ENCODE measurements at regions not wholly inside any gene's neighbourhood (a gene's known extent, or its start where the extent isn't known, plus 50 kb on each side); places are given as distances from the start of the nearest gene placed in this dataset.

GRCh38 chr12:127431177-127431576 is 835.8 kb upstream of the TMEM132C start:
- H3K27me3 Mint-ChIP-seq, result no peaks in the 10 kb centered on the region
- Histone ChIP-seq H3K4me1 (ENCODE audit: control insufficient read depth in 2 of 2, insufficient read depth in 2 of 2, low read length in 2 of 2) (no peaks in the 10 kb centered on the region), H3K9ac (ENCODE audit: low read length) (no peak overlapping the region), H3K79me2 (ENCODE audit: control insufficient read depth, insufficient read depth, low read length) (no peaks in the 10 kb centered on the region), H3K9me3 (ENCODE audit: control extremely low read depth in 1 of 3, control insufficient read depth in 2 of 3, insufficient read depth in 1 of 3, low read length in 2 of 3) (peaks cover 0 to 33% (median 0%) of the 10 kb centered on the region in 3 donors), H3K36me3 (replicated peaks in 1 of 2; ENCODE audit: control extremely low read depth in 1 of 2, control insufficient read depth in 1 of 2, extremely low read depth in 1 of 2, insufficient read depth in 2 of 2, low read length in 1 of 2) (no peaks in the 10 kb centered on the region), H3K27me3 (replicated peaks in 1 of 4; ENCODE audit: control extremely low read depth in 1 of 4, control insufficient read depth in 3 of 4, insufficient read depth in 4 of 4, low read length in 3 of 4) (no peaks in the 10 kb centered on the region), H3K4me3 (ENCODE audit: control extremely low read depth in 1 of 5, extremely low read depth in 1 of 5, insufficient read depth in 1 of 5, low read depth in 2 of 5, low read length in 4 of 5) (no peak overlapping the region), H4K20me1 (ENCODE audit: control insufficient read depth, insufficient read depth, low read length, poor library complexity, severe bottlenecking) (no peaks in the 10 kb centered on the region), H3K27ac (ENCODE audit: low read length in 2 of 2) (no peak overlapping the region), H3K4me2 (replicated peaks; ENCODE audit: low read depth, low read length, poor library complexity, severe bottlenecking) (no peak overlapping the region), H2AFZ (ENCODE audit: insufficient read depth, low read depth, low read length, poor library complexity, severe bottlenecking) (no peak overlapping the region)
- H3K4me3 Mint-ChIP-seq, result no peak overlapping the region
- ChIA-PET CTCF (no interaction called here), POLR2A (no interaction called here)
- H3K9me3 Mint-ChIP-seq (ENCODE audit: insufficient read depth), result peaks cover 2% of the 10 kb centered on the region
- DNase-seq, result no peak
- TF ChIP-seq EZH2 (IDR thresholded peaks at IDR 0.05; ENCODE audit: borderline replicate concordance, insufficient read depth, low read depth, low read length, poor library complexity, severe bottlenecking) (no peak), CTCF (IDR thresholded peaks at IDR 0.05) (no peak)
- no peak for ATAC-seq (ENCODE audit: low read depth)
- no peaks in the 10 kb centered on the region for H3K4me1 Mint-ChIP-seq
- intact Hi-C loops (cut with micrococcal nuclease), result no loop called here
- H3K27ac Mint-ChIP-seq, result no peak overlapping the region
- 91% methylated on average over 6 of the region's 6 CpGs for WGBS (ENCODE audit: insufficient coverage)

DNA sequence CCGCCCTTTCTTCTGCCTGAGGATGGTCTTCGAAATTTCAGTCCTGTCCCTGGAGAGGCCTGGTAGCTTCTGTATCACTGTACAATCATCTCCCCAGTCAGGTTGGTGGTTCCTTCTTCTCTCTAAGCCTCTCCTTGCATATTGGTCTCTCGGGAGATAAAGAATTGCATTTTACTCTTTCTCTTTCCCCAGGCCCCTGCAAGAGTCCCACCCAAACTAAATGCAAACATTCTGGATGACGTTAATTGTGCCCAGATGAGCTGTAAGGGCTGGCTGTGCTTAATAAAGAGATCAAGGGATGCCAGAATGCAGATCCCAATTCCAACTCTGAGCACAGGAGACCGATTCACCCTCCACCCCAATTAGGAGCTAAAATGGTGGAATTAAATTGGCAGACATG is 835.4 kb upstream of the TMEM132C start:
- no peaks in the 10 kb centered on the region for H3K79me2 ChIP-seq (ENCODE audit: control insufficient read depth, insufficient read depth, low read length)
- ATAC-seq (ENCODE audit: low read depth) (no peak), DNase-seq (no peak)
- no peak overlapping the region for H2AFZ ChIP-seq (ENCODE audit: insufficient read depth, low read depth, low read length, poor library complexity, severe bottlenecking)
- Mint-ChIP-seq H3K27ac (no peak overlapping the region), H3K4me3 (no peak overlapping the region), H3K9me3 (ENCODE audit: insufficient read depth) (peaks cover 2% of the 10 kb centered on the region), H3K27me3 (no peaks in the 10 kb centered on the region), H3K4me1 (no peaks in the 10 kb centered on the region)
- no peaks in the 10 kb centered on the region for H3K36me3 ChIP-seq (replicated peaks in 1 of 2; ENCODE audit: control extremely low read depth in 1 of 2, control insufficient read depth in 1 of 2, extremely low read depth in 1 of 2, insufficient read depth in 2 of 2, low read length in 1 of 2)
- H3K4me3 ChIP-seq (ENCODE audit: control extremely low read depth in 1 of 5, extremely low read depth in 1 of 5, insufficient read depth in 1 of 5, low read depth in 2 of 5, low read length in 4 of 5), result no peak overlapping the region
- 93% methylated on average over 2 of the region's 5 CpGs for WGBS (ENCODE audit: insufficient coverage)
- ChIA-PET CTCF (no interaction called here), POLR2A (no interaction called here)
- H3K27ac ChIP-seq (ENCODE audit: low read length in 2 of 2), result no peak overlapping the region
- no peak overlapping the region for H3K9ac ChIP-seq (ENCODE audit: low read length)
- intact Hi-C loops (cut with micrococcal nuclease), result no loop called here
- H3K27me3 ChIP-seq (replicated peaks in 1 of 4; ENCODE audit: control extremely low read depth in 1 of 4, control insufficient read depth in 3 of 4, insufficient read depth in 4 of 4, low read length in 3 of 4), result no peaks in the 10 kb centered on the region
- peaks cover 0 to 30% (median 0%) of the 10 kb centered on the region in 3 donors for H3K9me3 ChIP-seq (ENCODE audit: control extremely low read depth in 1 of 3, control insufficient read depth in 2 of 3, insufficient read depth in 1 of 3, low read length in 2 of 3)
- no peaks in the 10 kb centered on the region for H4K20me1 ChIP-seq (ENCODE audit: control insufficient read depth, insufficient read depth, low read length, poor library complexity, severe bottlenecking)
- no peak for TF ChIP-seq CTCF (IDR thresholded peaks at IDR 0.05)
- no peak for TF ChIP-seq EZH2 (IDR thresholded peaks at IDR 0.05; ENCODE audit: borderline replicate concordance, insufficient read depth, low read depth, low read length, poor library complexity, severe bottlenecking)
- no peaks in the 10 kb centered on the region for H3K4me1 ChIP-seq (ENCODE audit: control insufficient read depth in 2 of 2, insufficient read depth in 2 of 2, low read length in 2 of 2)
- no peak overlapping the region for H3K4me2 ChIP-seq (replicated peaks; ENCODE audit: low read depth, low read length, poor library complexity, severe bottlenecking)

Data from B cell (primary cell).